HG02973 (cell line): ENCODE measurements at regions not wholly inside any gene's neighbourhood (a gene's known extent, or its start where the extent isn't known, plus 50 kb on each side); places are given as distances from the start of the nearest gene placed in this dataset.

Source experiments
- ATAC-seq: cut with Tn5 transposase; IDR thresholded peaks from one replicate; pipeline ENCODE4 v1.9.1; 2021; ENCODE audit warnings: moderate library complexity; ENCODE audit not compliant: unreplicated experiment

DNA sequence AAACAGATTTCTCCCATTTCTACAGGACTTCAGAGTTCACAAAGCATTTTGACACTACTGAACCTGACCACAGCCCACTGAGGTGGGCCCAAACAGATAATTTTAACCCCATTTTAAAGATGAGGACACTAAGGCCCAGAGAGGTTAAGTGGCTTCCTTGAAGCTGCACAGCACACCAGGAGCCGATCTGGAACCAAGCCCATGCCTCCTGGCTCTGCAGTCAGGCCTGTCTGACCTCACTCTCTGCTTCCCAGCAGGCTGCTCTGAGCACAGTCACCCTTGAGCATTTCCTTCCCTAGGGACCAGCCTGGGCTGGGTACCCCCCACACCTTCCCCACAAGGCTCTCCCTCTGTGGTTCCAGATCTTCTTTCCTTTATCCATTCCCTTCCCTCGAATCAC, 252.2 kb downstream of the ENGASE start:
- ATAC-seq: no peak

DNA sequence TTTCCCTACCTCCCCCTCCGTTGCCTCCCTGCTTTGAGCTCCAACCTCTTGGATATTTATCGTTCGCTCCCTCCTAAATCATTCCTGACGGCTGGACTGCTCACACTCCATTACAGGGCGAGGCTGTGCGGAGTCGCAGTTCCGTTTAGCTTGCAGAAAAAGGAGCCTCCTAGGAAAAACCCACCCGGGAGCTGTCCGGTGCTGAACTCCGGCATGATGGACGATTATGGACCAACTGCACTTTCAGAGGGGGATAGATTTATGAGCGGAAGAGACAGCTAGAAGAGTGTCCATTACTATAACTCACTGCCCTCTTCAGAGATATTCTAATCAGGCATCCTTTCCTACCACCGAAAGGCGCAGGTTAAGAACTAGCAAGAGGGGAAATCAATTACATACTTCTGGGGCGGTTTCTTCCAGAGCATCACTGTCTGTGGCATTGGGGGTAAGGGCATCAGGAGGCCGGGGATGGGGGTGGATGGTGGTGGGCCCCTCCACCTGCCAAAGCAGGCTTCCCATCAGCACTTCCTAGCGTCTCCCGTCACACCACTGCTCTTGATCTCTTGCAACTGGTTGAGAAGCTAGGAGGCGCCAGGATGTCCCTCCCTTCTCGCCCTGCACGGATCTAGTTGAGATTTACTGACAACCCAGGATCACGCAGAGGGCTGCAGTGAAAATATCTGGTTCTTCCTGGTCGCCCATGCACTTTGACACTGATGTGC, 251.2 kb downstream of the ENGASE start:
- ATAC-seq: no peak

- no peak for ATAC-seq
Observed at GRCh38 chr17:79324194-79324593, 249.6 kb downstream of the ENGASE start.

- ATAC-seq: no peak
Observed at GRCh38 chr17:79323566-79323965, 248.9 kb downstream of the ENGASE start.

DNA sequence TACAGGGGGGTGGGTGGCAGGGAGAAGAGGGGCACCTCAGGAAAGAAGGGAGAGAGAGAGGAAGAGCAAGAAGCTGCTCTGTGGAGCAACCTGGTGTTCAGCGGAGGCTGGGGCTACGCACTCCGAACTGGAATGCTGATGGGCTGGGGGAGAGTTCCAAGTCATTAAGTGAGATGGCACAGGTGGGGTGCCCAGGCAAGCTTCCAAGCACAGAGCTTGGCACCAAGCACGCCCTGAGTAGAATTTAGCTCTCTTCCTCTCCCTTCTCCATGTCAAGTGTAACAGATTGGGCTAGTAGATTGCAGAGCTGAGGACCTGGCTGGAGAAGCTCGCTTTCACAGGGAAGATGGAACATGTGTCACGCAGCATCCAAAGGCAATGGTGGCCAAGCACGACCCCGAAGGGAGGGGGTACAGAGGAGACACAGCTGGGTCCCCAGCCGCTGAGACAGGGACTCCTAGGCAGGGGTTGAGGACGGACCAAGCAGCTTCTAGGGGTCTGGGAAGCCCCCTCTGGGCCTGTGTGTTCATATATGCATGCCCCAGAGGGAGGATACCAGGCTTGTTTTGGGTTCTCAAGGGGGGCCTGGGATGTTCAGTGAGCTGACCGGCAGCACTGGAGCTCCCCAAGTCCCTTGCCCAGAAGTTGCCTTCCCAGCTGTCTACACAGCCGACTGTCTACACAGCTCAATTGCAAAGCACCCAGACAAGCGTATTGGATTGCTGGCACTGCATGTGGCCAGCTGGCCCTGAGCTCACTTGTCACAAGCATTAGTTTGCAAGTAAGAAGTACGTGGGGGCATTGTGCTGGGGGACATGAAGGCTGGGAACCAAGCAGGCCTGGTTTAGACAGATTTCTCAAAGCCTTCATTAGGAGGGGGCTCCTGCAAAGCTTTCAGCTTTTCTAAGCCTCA, 247.8 kb downstream of the ENGASE start:
- no peak for ATAC-seq

GRCh38 chr17:79320331-79320730, 245.7 kb downstream of the ENGASE start:
- no peak for ATAC-seq

DNA sequence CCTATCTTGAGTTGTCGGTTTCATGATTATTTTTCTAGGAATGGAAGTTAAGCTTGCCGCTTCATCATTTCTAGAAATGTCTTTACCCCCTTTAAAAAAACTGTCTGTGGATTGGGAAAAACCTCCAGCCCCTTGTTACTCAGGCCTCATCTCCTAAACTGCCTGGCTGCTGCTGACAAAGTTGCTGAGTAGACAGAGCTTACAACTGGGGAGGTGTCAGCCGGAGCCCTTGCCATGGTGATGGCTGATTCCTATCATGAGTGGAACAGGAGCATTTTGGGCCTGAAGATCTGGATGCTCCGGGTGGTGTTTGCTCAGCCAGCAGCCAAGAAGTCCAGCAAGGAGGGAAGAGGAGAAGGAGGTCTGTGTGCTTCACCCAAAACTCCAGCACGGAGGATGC, 243.3 kb downstream of the ENGASE start:
- no peak for ATAC-seq

GRCh38 chr17:79316805-79317204, 242.2 kb downstream of the ENGASE start:
- ATAC-seq: no peak

GRCh38 chr17:79315358-79316105, 240.9 kb downstream of the ENGASE start:
- ATAC-seq: no peak

DNA sequence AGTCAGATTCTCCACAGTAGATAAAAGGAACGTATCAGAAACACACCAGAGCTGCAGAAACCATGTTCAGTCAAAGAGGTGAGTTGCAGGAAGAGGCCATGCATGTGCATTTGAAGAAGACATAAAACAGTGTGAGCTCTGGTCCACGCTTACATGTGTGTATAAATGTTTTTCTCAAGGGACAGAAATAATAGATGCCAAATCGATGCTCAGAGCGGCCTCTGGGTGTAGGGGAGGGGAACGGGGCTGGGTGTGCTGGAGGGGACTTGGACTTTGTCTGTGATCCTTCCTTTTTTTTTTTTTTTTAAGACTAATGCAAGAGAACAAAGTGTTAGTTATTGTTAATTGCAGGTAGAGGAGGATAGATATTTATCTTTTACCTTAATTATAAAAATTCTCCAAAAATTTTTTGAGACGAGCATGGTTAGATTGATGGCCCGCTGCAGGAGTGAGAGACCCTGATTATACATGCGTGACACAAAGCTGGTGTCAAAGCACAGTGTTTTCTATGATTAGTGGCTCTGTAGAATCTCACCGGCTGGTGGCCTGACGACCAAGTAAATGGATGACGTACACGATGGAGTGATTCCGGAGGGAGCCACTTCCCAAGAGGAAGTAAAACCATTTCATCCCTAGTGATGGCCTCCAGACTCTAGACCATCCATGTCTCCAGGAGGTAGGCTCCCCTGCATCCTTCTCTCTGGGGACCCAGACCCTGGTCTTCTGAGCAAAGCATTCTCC, 240.2 kb downstream of the ENGASE start:
- no peak for ATAC-seq

GRCh38 chr17:79311373-79311772, 236.7 kb downstream of the ENGASE start:
- ATAC-seq: no peak

DNA sequence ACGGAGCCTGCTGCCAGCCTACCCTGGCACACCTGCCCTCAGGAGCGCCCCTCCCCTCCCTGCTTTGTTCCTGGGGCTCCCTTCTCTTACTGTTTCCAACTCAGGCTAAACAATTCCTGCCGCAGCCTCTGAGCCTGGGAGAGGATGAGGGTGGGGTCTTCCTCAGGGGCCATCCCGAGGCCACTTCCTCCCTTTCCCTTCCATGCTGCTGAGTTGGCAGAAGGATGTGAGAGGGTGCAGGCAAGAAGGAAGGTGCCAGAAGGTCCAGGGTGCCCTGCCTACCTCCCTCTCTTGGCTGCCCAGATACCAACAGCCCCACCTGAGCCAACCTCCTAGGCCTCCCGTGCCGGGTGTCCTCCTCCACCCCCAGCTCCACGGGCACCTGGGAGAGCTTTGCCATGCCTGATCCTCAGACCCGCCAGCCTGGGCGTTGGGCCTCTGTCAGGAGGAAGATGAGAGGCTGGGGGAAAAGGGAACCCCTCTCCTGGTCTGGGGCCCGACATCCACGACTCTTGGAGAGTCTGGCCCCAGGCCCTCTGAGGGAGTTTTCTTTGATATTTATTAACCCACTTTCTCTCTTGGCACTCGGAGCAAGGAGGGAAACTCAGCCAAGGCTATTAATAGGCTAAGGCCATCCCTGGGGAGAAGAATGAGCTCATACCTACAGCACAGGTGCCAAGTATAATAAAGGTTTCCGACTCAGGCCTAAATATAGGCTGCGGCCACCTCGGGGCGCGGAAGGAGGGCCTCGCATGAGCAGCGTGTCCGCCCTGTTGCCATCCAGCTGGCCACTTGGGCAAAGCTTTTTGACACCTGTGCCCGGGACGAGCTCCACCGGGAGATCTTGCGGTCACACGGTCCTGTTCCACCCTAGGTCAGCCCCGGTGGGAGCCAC, 232.0 kb downstream of the ENGASE start:
- no peak for ATAC-seq

DNA sequence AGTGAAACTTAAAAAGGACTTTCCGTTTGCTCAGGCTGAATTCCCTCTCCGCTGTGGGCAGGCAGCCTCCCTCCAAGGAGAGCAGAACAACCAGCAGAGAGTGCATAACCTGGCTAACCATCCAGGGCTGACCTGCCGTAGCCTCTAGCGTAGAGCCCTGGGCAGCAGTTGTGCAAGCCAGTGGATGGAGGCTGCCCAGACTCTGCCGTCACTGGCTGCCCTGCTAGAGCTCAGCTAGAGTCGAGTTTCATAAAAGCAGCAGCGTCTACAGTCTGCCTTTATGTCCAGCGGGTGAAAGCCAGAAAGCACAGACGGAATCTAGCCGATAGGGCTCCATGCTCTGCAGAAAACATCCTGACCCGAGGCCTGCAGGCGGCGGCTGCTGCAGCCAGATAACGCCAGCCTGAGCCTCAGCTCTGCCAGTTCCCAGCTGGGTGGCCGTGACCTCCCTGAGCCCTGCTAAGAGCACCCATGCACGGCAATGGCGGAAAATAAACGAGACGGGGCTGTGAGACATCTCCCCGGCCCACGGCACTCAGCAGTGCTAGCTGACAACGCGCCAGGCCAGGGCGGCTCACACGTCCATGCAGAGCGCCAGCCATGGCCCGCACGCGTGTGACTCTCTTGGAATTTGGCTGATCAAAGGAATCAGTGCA, 231.3 kb downstream of the ENGASE start:
- ATAC-seq: no peak

DNA sequence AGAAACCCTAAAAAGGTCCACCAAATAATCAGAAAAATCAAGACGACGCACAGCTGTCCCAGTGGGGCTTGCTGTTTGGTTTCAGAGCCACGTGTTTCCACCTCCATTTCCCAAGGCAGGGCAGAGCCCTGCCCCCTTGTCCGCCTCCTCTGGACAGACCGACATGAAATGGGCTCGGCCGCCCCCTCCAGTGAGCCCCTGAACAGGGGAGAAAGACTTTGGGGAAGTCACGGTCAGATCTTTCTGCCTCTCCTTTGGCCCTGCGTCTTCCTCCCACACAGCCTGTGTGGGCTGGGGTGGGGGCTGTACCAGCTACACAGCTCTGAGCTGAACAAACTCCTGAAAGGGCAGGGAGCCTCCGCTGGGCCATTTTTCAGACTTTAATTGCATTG, 230.7 kb downstream of the ENGASE start:
- no peak for ATAC-seq

- ATAC-seq: no peak
Observed at GRCh38 chr17:79304884-79305283, 230.3 kb downstream of the ENGASE start.

GRCh38 chr17:79303641-79304205, 229.1 kb downstream of the ENGASE start:
- no peak for ATAC-seq

DNA sequence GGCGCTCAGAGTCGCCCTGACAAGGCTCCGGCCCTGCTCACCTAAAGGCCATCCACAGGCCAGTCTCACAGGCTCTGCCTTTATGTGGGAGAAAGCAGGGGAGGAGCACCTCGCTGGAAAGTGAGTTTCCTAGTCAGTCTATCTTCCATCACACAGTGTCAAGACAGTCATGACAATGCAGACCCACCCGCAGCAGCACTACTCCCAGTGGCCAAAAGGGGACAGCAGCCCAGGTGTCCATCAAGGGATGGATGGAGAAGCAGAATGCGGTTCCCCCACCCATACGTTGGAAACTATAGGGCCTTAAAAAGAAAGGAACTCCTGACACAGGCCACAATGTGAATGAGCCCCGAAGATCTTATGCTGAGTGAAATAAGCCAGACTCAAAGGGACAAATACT, 226.8 kb downstream of the ENGASE start:
- ATAC-seq: no peak

DNA sequence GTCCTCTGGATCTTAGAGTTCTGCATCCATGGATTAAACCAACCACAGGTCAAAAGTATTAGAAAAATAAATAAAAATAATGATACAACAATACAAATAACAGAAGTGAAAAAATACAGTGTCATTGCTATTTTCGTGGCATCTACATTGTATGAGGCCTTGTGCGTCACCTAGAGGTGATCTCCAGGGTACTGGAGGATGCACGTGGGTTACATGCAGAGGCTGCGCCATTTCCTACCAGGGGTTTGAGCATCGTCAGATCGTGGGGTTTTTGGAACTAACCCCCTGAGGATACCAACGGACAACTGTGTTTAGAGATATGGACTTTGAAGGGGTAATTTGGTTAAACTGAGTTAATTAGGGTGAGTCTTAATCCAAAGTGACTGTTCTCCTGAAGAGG, 224.7 kb downstream of the ENGASE start:
- no peak for ATAC-seq

DNA sequence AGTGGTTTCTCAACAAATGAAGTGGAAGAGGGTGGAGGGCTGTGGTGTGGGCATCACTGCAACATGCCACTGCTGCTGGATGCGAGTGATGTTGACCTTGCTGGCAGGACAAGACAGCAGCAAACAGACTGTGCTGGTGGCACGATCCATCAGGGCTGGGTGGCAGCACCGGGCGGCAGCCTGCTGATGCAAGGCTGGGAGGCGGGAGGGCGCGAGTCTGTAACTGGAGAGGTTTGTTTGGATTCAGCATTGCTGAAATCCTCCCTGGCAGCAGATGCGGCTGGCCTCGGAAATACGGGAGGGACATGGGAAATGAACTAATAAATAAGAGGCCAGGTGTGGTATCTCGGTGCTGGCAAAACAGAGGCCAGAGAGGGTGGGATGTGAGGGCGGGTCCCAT, 224.2 kb downstream of the ENGASE start:
- ATAC-seq: no peak
